WTC11 (cell line): ENCODE measurements at regions not wholly inside any gene's neighbourhood (a gene's known extent, or its start where the extent isn't known, plus 50 kb on each side); places are given as distances from the start of the nearest gene placed in this dataset.

Experiments
- ATAC-seq: fragments of 200-7000 bp; cut with Tn5 transposase; 2 replicates; pipeline ENCODE4 v1.10.0; 2021; ENCODE audit warnings: mild to moderate bottlenecking, moderate library complexity
- CTCF ChIA-PET: fragments of 300-600 bp; sonication (Branson Sonifier 250); formaldehyde crosslinking; loops from one replicate; lab custom pipeline; 2021; ENCODE audit warnings: antibody characterized with exemption; lab: Charles Lee
- POLR2A ChIA-PET: fragments of 350-600 bp; sonication (Branson Sonifier 250); formaldehyde crosslinking; loops from one replicate; lab custom pipeline; 2021; ENCODE audit warnings: antibody characterized with exemption; lab: Charles Lee
- DNase-seq: peaks from one replicate; pipeline ENCODE4 v3.0.0; 2021; ENCODE audit warnings: low spot score
- H3K27ac Mint-ChIP-seq: 2 replicates; pipeline ENCODE4 v1.8.0; 2021; ENCODE audit warnings: mixed read lengths
- H3K27me3 Mint-ChIP-seq: 2 replicates; pipeline ENCODE4 v1.8.0; 2021; ENCODE audit warnings: low read depth, mild to moderate bottlenecking, moderate library complexity, mixed read lengths
- H3K36me3 Mint-ChIP-seq: 2 replicates; pipeline ENCODE4 v1.8.0; 2021; ENCODE audit warnings: mixed read lengths
- H3K4me1 Mint-ChIP-seq: 2 replicates; pipeline ENCODE4 v1.8.0; 2022; ENCODE audit warnings: mixed read lengths
- H3K4me3 Mint-ChIP-seq: 2 replicates; pipeline ENCODE4 v1.8.0; 2021; ENCODE audit warnings: mild to moderate bottlenecking, moderate library complexity, mixed read lengths
- H3K9me3 Mint-ChIP-seq: 2 replicates; pipeline ENCODE4 v1.8.0; 2021; ENCODE audit warnings: mixed read lengths
- AFF4 ChIP-seq: sonication (generic); formaldehyde crosslinking; IDR thresholded peaks from 2 replicates; pipeline ENCODE4 v1.8.1; 2023; ENCODE audit warnings: mild to moderate bottlenecking, missing genetic modification reagents, borderline replicate concordance
- ARID4B ChIP-seq: sonication (generic); formaldehyde crosslinking; IDR thresholded peaks from 2 replicates; pipeline ENCODE4 v1.8.0; 2023; ENCODE audit warnings: missing genetic modification reagents, mild to moderate bottlenecking, borderline replicate concordance
- ATF6 ChIP-seq: sonication (generic); formaldehyde crosslinking; IDR thresholded peaks from 2 replicates; pipeline ENCODE4 v1.8.1; 2023; ENCODE audit warnings: mild to moderate bottlenecking, missing genetic modification reagents
- ERG ChIP-seq: fragments of 250-450 bp; sonication (Bioruptor Pico); IDR thresholded peaks from 2 replicates; pipeline ENCODE4 v1.8.0; 2021; ENCODE audit warnings: mild to moderate bottlenecking
- GABPB1 ChIP-seq: sonication (generic); formaldehyde crosslinking; IDR thresholded peaks from 2 replicates; pipeline ENCODE4 v1.8.1; 2023; ENCODE audit warnings: mild to moderate bottlenecking, missing genetic modification reagents
- GRHL2 ChIP-seq: fragments of 250-450 bp; sonication (Bioruptor Pico); IDR thresholded peaks from 2 replicates; pipeline ENCODE4 v1.8.0; 2022; ENCODE audit warnings: mild to moderate bottlenecking, moderate library complexity; ENCODE audit not compliant: insufficient replicate concordance, severe bottlenecking
- IRF2 ChIP-seq: sonication (generic); formaldehyde crosslinking; IDR thresholded peaks from 2 replicates; pipeline ENCODE4 v1.8.0; 2022; ENCODE audit warnings: low read depth, missing genetic modification reagents, borderline replicate concordance
- MYBL2 ChIP-seq: sonication (generic); formaldehyde crosslinking; IDR thresholded peaks from 2 replicates; pipeline ENCODE4 v1.8.1; 2023; ENCODE audit warnings: mild to moderate bottlenecking, moderate library complexity, missing genetic modification reagents
- NR1H2 ChIP-seq: sonication (generic); formaldehyde crosslinking; IDR thresholded peaks from 2 replicates; pipeline ENCODE4 v1.9.0; 2021; ENCODE audit warnings: mild to moderate bottlenecking, moderate library complexity, missing genetic modification reagents
- PRDM15 ChIP-seq: sonication (generic); formaldehyde crosslinking; IDR thresholded peaks from 2 replicates; pipeline ENCODE4 v1.8.0; 2022; ENCODE audit warnings: missing genetic modification reagents
- PRRX2 ChIP-seq: fragments of 250-450 bp; sonication (Bioruptor Pico); IDR thresholded peaks from 2 replicates; pipeline ENCODE4 v1.8.0; 2021; ENCODE audit warnings: mild to moderate bottlenecking
- TEAD4 ChIP-seq: sonication (generic); formaldehyde crosslinking; IDR thresholded peaks from 2 replicates; pipeline ENCODE4 v1.8.0; 2022; ENCODE audit warnings: mild to moderate bottlenecking, missing genetic modification reagents
- USF1 ChIP-seq: sonication (generic); formaldehyde crosslinking; IDR thresholded peaks from 2 replicates; pipeline ENCODE4 v1.8.0; 2022; ENCODE audit warnings: mild to moderate bottlenecking, missing genetic modification reagents
- ZNF263 ChIP-seq: sonication (generic); formaldehyde crosslinking; IDR thresholded peaks from 2 replicates; pipeline ENCODE4 v1.8.1; 2022; ENCODE audit warnings: low read depth, mild to moderate bottlenecking, moderate library complexity, missing genetic modification reagents
- ZNF317 ChIP-seq: sonication (generic); formaldehyde crosslinking; IDR thresholded peaks from 2 replicates; pipeline ENCODE4 v1.8.1; 2023; ENCODE audit warnings: low read depth, mild to moderate bottlenecking, moderate library complexity, missing genetic modification reagents, borderline replicate concordance
- ZNF425 ChIP-seq: fragments of 250-450 bp; sonication (Bioruptor Pico); conservative IDR thresholded peaks from 2 replicates; pipeline ENCODE4 v1.9.0; 2021; ENCODE audit warnings: mild to moderate bottlenecking

GRCh38 chr7:65475040-65475726 lies 101.5 kb downstream of the ZNF92 start:
- no peak for ATAC-seq
- peaks cover 19% of the 10 kb centered on the region for H3K36me3 Mint-ChIP-seq
- no peak overlapping the region for H3K27ac Mint-ChIP-seq
- H3K4me3 Mint-ChIP-seq: no peak overlapping the region
- H3K9me3 Mint-ChIP-seq: peaks cover 63% of the 10 kb centered on the region
- peaks cover 11% of the 10 kb centered on the region for H3K27me3 Mint-ChIP-seq
- POLR2A ChIA-PET: no interaction called here
- peaks cover 21% of the 10 kb centered on the region for H3K4me1 Mint-ChIP-seq
- no peak for DNase-seq
- CTCF ChIA-PET: interaction anchor here (0.6 to 1.1 kb wide), 2 partner anchors 437 to 524 kb away, joined by 3 to 4 read pairs; no protein-coding TSS in a partner anchor
- no peak for TF ChIP-seq ZNF263 (CRISPR knock-in tag)
- TF ChIP-seq ZNF317 (CRISPR knock-in tag): no peak
- no peak for TF ChIP-seq ERG
- TF ChIP-seq ATF6: no peak
- TF ChIP-seq GABPB1 (CRISPR knock-in tag): no peak
- TF ChIP-seq PRRX2: no peak
- TF ChIP-seq GRHL2 (CRISPR knock-in tag): no peak
- no peak for TF ChIP-seq PRDM15
- no peak for TF ChIP-seq ARID4B (CRISPR knock-in tag)
- no peak for TF ChIP-seq TEAD4 (CRISPR knock-in tag)
- TF ChIP-seq ZNF425: no peak
- no peak for TF ChIP-seq IRF2
- no peak for TF ChIP-seq AFF4 (CRISPR knock-in tag)
- no peak for TF ChIP-seq NR1H2 (CRISPR knock-in tag)
- no peak for TF ChIP-seq MYBL2 (CRISPR knock-in tag)
- no peak for TF ChIP-seq USF1
